ENCODE measurements at regions not wholly inside any gene's neighbourhood (a gene's known extent, or its start where the extent isn't known, plus 50 kb on each side); places are given as distances from the start of the nearest gene placed in this dataset.

DNA sequence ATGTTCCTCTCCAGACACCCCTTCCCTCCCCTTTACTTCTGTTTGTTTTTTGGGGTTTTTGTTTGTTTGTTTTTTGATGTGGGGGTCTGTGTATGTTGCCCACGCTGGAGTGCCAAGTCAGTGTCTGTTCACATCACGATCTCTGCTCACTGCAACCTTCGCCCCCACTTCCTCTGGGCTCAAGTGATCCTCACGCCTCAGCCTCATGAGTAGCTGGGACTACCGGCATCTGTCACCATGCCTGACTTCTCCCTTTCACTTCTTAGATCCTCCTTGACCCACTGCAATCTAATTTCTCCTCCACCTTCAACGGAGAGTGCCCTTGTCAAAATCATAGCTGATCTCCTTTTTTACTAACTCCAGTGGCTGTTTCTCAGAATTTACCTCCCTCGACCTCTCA, 100.7 kb upstream of the KIF26B start:
- TF ChIP-seq, protein P1, sequence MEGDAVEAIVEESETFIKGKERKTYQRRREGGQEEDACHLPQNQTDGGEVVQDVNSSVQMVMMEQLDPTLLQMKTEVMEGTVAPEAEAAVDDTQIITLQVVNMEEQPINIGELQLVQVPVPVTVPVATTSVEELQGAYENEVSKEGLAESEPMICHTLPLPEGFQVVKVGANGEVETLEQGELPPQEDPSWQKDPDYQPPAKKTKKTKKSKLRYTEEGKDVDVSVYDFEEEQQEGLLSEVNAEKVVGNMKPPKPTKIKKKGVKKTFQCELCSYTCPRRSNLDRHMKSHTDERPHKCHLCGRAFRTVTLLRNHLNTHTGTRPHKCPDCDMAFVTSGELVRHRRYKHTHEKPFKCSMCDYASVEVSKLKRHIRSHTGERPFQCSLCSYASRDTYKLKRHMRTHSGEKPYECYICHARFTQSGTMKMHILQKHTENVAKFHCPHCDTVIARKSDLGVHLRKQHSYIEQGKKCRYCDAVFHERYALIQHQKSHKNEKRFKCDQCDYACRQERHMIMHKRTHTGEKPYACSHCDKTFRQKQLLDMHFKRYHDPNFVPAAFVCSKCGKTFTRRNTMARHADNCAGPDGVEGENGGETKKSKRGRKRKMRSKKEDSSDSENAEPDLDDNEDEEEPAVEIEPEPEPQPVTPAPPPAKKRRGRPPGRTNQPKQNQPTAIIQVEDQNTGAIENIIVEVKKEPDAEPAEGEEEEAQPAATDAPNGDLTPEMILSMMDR (IDR thresholded peaks at IDR 0.05): no peak
- TF ChIP-seq POLR2AphosphoS5 (IDR thresholded peaks at IDR 0.05; ENCODE audit: low read depth, low read length) (no peak), SIN3A (IDR thresholded peaks at IDR 0.05; ENCODE audit: borderline replicate concordance, insufficient read depth, low read depth, low read length) (no peak), REST (IDR thresholded peaks at IDR 0.05; ENCODE audit: insufficient read depth in 1 of 2, low read depth in 2 of 2, low read length in 1 of 2) (no peak)
